ENCODE measurements at regions not wholly inside any gene's neighbourhood (a gene's known extent, or its start where the extent isn't known, plus 50 kb on each side); places are given as distances from the start of the nearest gene placed in this dataset.

DNA sequence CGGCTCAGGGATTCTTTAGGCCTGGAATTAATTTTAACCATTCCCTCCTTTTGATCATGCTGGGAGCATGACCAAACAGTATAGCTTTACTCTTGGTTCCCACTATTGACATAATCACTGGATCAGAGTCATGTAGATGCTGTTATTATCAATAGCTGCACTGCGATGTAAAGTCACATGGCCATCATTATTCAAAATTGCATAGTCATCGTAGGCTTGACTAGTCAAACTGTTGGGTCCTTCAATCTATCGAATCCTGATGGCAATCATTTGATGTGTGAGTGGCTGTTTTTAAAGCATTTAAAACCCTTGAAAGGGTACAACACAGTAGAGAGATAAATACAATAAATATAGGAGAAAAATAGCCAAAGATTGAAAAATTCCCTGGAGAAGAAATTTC lies 1194.1 kb downstream of the EFNA5 start (continued):
- TF ChIP-seq EZH2phosphoT487 (IDR thresholded peaks at IDR 0.05; ENCODE audit: borderline replicate concordance, low read depth) (no peak), GATA2 (CRISPR knock-in tag; IDR thresholded peaks at IDR 0.05) (no peak), RXRA (IDR thresholded peaks at IDR 0.05; ENCODE audit: borderline replicate concordance, low read depth) (no peak)

GRCh38 chr5:106474066-106474465 lies 1196.7 kb downstream of the EFNA5 start:
- H3F3A ChIP-seq (replicated peaks; ENCODE audit: insufficient read depth), result no peaks in the 10 kb centered on the region
- no peak overlapping the region for H3K4me3 ChIP-seq (ENCODE audit: low read depth in 2 of 2, low read length in 1 of 2)
- H3K79me2 ChIP-seq (ENCODE audit: insufficient read depth), result no peaks in the 10 kb centered on the region
- H3K27ac ChIP-seq (ENCODE audit: low read depth in 2 of 2, low read length in 1 of 2), result no peak overlapping the region
- no peak overlapping the region for H2AFZ ChIP-seq (ENCODE audit: low read depth)
- H3K9ac ChIP-seq, result no peak overlapping the region
- no peaks in the 10 kb centered on the region for H3K27me3 ChIP-seq (ENCODE audit: insufficient read depth)
- ChIA-PET CTCF (no interaction called here), POLR2A (no interaction called here)
- no peaks in the 10 kb centered on the region for H3K36me3 ChIP-seq (replicated peaks in 1 of 2; ENCODE audit: control insufficient read depth in 1 of 2, insufficient read depth in 2 of 2, low read length in 1 of 2)
- H3K4me1 ChIP-seq (ENCODE audit: control insufficient read depth in 1 of 2, insufficient read depth in 2 of 2, low read depth in 1 of 2, low read length in 1 of 2), result no peaks in the 10 kb centered on the region; a peak in 1 of 4 replicates
- no peak overlapping the region for H3K4me2 ChIP-seq
- no peak for TF ChIP-seq GATA2 (CRISPR knock-in tag; IDR thresholded peaks at IDR 0.05)
- no peak for TF ChIP-seq SMC3 (IDR thresholded peaks at IDR 0.05; ENCODE audit: low read depth, low read length)
- TF ChIP-seq FOXJ3 (CRISPR knock-in tag; IDR thresholded peaks at IDR 0.05), result no peak
- no peak for DNase-seq
- no peaks in the 10 kb centered on the region for H4K20me1 ChIP-seq (ENCODE audit: insufficient read depth)
- H3K9me2 ChIP-seq, result no peaks in the 10 kb centered on the region
- H3K9me3 ChIP-seq, result no peaks in the 10 kb centered on the region

- ChIA-PET POLR2A (no interaction called here), CTCF (no interaction called here)
- Histone ChIP-seq H4K20me1 (ENCODE audit: insufficient read depth) (no peaks in the 10 kb centered on the region), H3K4me2 (no peak overlapping the region), H3K9me3 (no peaks in the 10 kb centered on the region), H3K9me2 (no peaks in the 10 kb centered on the region), H3K27ac (ENCODE audit: low read depth in 2 of 2, low read length in 1 of 2) (no peak overlapping the region), H3K4me3 (ENCODE audit: low read depth in 2 of 2, low read length in 1 of 2) (no peak overlapping the region), H3F3A (replicated peaks; ENCODE audit: insufficient read depth) (no peaks in the 10 kb centered on the region), H3K9ac (no peak overlapping the region), H3K4me1 (ENCODE audit: control insufficient read depth in 1 of 2, insufficient read depth in 2 of 2, low read depth in 1 of 2, low read length in 1 of 2) (no peaks in the 10 kb centered on the region), H2AFZ (ENCODE audit: low read depth) (no peak overlapping the region), H3K27me3 (ENCODE audit: insufficient read depth) (no peaks in the 10 kb centered on the region), H3K36me3 (replicated peaks in 1 of 2; ENCODE audit: control insufficient read depth in 1 of 2, insufficient read depth in 2 of 2, low read length in 1 of 2) (no peaks in the 10 kb centered on the region), H3K79me2 (ENCODE audit: insufficient read depth) (no peaks in the 10 kb centered on the region)
- TF ChIP-seq MEF2A (IDR thresholded peaks at IDR 0.05; ENCODE audit: borderline replicate concordance, low read depth) (no peak), GABPA (IDR thresholded peaks at IDR 0.05; ENCODE audit: low read depth) (no peak), TAF1 (IDR thresholded peaks at IDR 0.05; ENCODE audit: borderline replicate concordance, low read depth, low read length) (no peak), PBX3 (IDR thresholded peaks at IDR 0.05) (no peak), EP300 (IDR thresholded peaks at IDR 0.05; ENCODE audit: borderline replicate concordance in 1 of 2, low read depth in 1 of 2, low read length in 1 of 2) (no peak), RAD21 (IDR thresholded peaks at IDR 0.05; ENCODE audit: low read length) (no peak), FOSL2 (IDR thresholded peaks at IDR 0.05; ENCODE audit: borderline replicate concordance, low read depth) (no peak), IRF3 (IDR thresholded peaks at IDR 0.05; ENCODE audit: low read depth, low read length) (no peak), GATA2 (CRISPR knock-in tag; IDR thresholded peaks at IDR 0.05) (no peak), POLR2AphosphoS5 (IDR thresholded peaks at IDR 0.05; ENCODE audit: low read depth, low read length) (no peak), YY1 (IDR thresholded peaks at IDR 0.05; ENCODE audit: low read depth) (no peak), MXI1 (IDR thresholded peaks at IDR 0.05; ENCODE audit: low read depth, low read length) (no peak), FOXJ3 (CRISPR knock-in tag; IDR thresholded peaks at IDR 0.05) (no peak), SMC3 (IDR thresholded peaks at IDR 0.05; ENCODE audit: low read depth, low read length) (no peak), CHD2 (IDR thresholded peaks at IDR 0.05; ENCODE audit: low read length, partially characterized antibody) (no peak), SIN3A (IDR thresholded peaks at IDR 0.05; ENCODE audit: borderline replicate concordance, low read depth, low read length) (no peak), NFIC (IDR thresholded peaks at IDR 0.05; ENCODE audit: borderline replicate concordance) (no peak)
- DNase-seq, result no peak
- 91% methylated on average over 4 of the region's 4 CpGs for WGBS (ENCODE audit: low lambda C conversion rate)
Observed at GRCh38 chr5:106459541-106459940, 1211.2 kb downstream of the EFNA5 start.
